ENCODE measurements at regions not wholly inside any gene's neighbourhood (a gene's known extent, or its start where the extent isn't known, plus 50 kb on each side); places are given as distances from the start of the nearest gene placed in this dataset.

- H3K4me3 ChIP-seq (ENCODE audit: low read depth, low read length), result no peak overlapping the region
- TF ChIP-seq CTCF (IDR thresholded peaks at IDR 0.05; ENCODE audit: borderline replicate concordance, insufficient read depth, low read depth, low read length), result no peak
These were observed 172.7 kb upstream of the TENT5A start for GRCh38 chr6:81925201-81925600.

GRCh38 chr6:81909981-81910900 is 157.8 kb upstream of the TENT5A start:
- TF ChIP-seq CTCF (IDR thresholded peaks at IDR 0.05; ENCODE audit: borderline replicate concordance, insufficient read depth, low read depth, low read length), result no peak
- no peak overlapping the region for H3K4me3 ChIP-seq (ENCODE audit: low read depth, low read length)

- no peak for TF ChIP-seq CTCF (IDR thresholded peaks at IDR 0.05; ENCODE audit: borderline replicate concordance, insufficient read depth, low read depth, low read length)
- no peak overlapping the region for H3K4me3 ChIP-seq (ENCODE audit: low read depth, low read length)
These were observed 156.7 kb upstream of the TENT5A start for GRCh38 chr6:81909162-81909561.

GRCh38 chr6:81906709-81907204 is 154.3 kb upstream of the TENT5A start:
- H3K4me3 ChIP-seq (ENCODE audit: low read depth, low read length), result no peak overlapping the region
- no peak for TF ChIP-seq CTCF (IDR thresholded peaks at IDR 0.05; ENCODE audit: borderline replicate concordance, insufficient read depth, low read depth, low read length)

GRCh38 chr6:81906041-81906440 is 153.6 kb upstream of the TENT5A start:
- H3K4me3 ChIP-seq (ENCODE audit: low read depth, low read length), result no peak overlapping the region
- no peak for TF ChIP-seq CTCF (IDR thresholded peaks at IDR 0.05; ENCODE audit: borderline replicate concordance, insufficient read depth, low read depth, low read length)

GRCh38 chr6:81901551-81901966 is 149.1 kb upstream of the TENT5A start:
- no peak for TF ChIP-seq CTCF (IDR thresholded peaks at IDR 0.05; ENCODE audit: borderline replicate concordance, insufficient read depth, low read depth, low read length)
- no peak overlapping the region for H3K4me3 ChIP-seq (ENCODE audit: low read depth, low read length)

- H3K4me3 ChIP-seq (ENCODE audit: low read depth, low read length), result no peak overlapping the region
- TF ChIP-seq CTCF (IDR thresholded peaks at IDR 0.05; ENCODE audit: borderline replicate concordance, insufficient read depth, low read depth, low read length), result no peak
These were observed 148.1 kb upstream of the TENT5A start for GRCh38 chr6:81900616-81901015.
